ENCODE measurements at regions not wholly inside any gene's neighbourhood (a gene's known extent, or its start where the extent isn't known, plus 50 kb on each side); places are given as distances from the start of the nearest gene placed in this dataset.

DNA sequence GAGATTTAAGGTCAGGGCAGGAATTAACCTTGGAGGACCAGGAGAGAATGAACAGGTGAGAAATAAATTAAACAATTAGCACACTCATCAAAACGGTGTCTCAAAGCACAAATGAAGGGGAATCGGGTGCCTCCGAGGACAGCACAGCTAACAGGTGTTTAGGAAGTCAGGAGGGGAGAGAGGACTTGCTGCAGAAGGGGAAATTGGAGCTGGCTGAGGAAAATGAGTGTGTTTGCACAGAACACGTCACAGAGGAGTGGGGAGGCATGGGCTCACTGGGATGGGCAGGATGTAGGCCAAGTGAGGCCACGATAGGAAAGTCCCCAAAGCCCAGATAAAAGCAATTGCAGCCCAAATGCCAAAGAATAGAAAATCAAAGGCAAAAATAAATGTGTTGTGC is 121.7 kb downstream of the ZNF664 start:
- no peak for DNase-seq (ENCODE audit: extremely low read depth in 1 of 2, low read depth in 1 of 2)

- DNase-seq (ENCODE audit: extremely low read depth in 1 of 2, low read depth in 1 of 2): no peak
Measured at GRCh38 chr12:124096109-124096508, 123.1 kb downstream of the ZNF664 start.

- no peak for DNase-seq (ENCODE audit: extremely low read depth in 1 of 2, low read depth in 1 of 2)
Measured at GRCh38 chr12:124096869-124097434, 123.9 kb downstream of the ZNF664 start.

- no peak for DNase-seq (ENCODE audit: extremely low read depth in 1 of 2, low read depth in 1 of 2)
Measured at GRCh38 chr12:124097701-124098100, 124.7 kb downstream of the ZNF664 start.

- no peak for DNase-seq (ENCODE audit: extremely low read depth in 1 of 2, low read depth in 1 of 2)
Measured at GRCh38 chr12:124098101-124098757, 125.2 kb downstream of the ZNF664 start.

DNA sequence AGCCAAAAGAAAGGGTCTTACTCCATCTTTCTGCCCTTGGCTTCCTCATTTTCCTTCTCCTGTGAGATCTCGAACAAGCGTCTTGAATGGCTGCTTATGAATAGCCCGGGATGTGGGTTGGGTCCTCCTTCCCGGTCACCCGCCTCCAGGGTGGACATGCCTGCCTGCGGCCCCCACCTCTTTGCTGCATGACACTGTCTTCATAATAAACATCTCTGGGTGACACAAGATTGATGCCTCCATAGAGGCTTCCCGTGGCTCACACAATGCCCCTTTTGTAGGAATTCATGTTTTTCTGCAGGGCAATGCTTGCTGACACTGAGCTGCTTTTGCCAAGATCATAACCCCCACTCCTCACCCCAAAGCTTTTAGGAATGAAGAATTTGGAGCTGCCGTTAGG is 125.9 kb downstream of the ZNF664 start:
- no peak for DNase-seq (ENCODE audit: extremely low read depth in 1 of 2, low read depth in 1 of 2)

- DNase-seq (ENCODE audit: extremely low read depth in 1 of 2, low read depth in 1 of 2): no peak
Measured at GRCh38 chr12:124099661-124100060, 126.6 kb downstream of the ZNF664 start.

DNA sequence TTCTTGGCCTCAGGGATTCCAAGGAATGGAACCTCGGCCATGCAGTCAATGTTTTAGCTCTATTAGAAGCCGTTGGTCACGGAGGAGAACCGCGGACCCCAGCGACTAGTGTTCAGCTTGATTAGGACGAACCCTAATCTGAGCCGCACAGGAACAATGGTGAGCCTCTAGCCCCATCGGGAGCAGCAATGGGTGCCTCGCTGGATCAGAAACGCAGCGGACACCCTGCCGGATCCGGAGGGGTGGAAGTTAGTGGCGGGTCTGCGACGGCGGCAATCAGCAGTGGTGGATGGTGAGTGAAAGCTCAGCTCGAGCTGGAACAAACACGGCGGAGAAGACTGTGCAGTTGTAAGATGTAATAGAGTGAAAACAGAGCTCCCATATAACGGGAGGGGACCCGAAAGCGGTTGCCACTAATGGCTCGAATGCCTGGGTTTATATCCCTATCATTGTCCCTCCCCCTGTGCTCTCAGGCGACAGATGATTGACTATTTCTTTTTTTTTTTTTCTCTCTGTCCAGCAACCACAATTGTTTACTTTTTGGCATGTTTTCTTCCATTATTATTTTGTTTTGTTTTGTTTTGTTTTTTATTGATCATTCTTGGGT is 127.7 kb downstream of the ZNF664 start:
- DNase-seq (ENCODE audit: extremely low read depth in 1 of 2, low read depth in 1 of 2): no peak

DNA sequence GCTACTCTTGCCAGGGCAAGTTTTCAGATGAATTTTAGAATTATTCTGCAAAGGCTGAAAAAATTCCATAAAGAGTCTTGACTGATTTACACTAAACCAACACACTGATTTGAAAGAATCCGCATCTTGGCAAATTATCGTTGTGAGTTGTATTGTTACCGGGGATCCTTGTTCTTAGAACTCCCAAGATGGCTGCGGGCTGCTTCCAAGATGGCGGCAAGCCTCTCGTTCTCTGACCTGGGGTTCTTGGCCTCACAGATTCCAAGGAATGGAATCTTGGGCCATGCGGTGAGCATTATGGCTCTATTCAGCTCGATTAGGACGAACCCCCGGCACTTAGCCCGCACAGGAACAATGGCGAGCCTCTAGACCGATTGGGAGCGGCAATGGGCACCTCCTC is 132.5 kb downstream of the ZNF664 start:
- DNase-seq (ENCODE audit: extremely low read depth in 1 of 2, low read depth in 1 of 2): no peak

GRCh38 chr12:124107351-124107750 is 134.3 kb downstream of the ZNF664 start:
- no peak for DNase-seq (ENCODE audit: extremely low read depth in 1 of 2, low read depth in 1 of 2)

DNA sequence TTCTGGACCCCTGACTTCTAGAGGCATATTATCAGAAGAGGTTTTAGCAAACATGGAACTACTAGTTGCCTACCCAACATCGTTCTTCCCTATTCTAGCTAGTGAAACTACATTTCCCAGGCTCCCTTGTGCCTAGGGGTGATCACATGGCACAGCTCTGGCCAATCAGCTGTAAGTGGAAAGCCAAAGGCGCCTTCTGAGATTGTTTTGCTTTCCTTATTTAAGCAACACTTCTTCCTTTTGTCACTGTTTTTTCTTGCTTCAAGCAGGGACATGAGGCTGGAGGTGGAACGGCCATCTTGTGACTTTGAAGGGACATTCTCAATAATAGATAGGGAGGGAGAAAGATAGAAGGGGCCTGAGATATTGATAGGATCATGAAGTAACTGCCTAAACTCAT is 136.7 kb downstream of the ZNF664 start:
- DNase-seq (ENCODE audit: extremely low read depth in 1 of 2, low read depth in 1 of 2): no peak

DNA sequence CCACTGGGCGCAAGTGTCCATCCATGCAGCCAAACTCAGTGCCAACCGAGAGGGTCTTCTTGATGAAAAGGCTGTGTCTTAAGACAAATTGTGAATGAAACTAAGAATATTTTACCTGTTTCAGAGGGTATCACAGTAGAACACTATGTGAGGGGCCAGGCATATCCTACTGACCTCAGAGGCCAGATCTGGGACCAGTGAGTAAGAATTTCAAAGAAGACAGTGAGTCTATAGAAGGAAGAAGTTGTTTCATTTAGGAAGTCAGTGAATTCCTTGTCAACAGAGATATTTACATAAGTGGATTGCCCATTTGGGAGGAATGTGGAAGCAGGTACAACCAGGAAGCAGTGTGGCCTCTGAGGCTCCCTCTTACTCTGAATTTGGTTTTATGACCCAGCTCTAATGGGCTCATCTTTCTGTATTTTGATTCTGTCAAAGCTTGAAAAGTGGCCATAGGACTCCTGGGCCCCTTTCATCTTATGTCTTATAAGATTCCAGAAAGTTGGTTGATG is 137.4 kb downstream of the ZNF664 start:
- DNase-seq (ENCODE audit: extremely low read depth in 1 of 2, low read depth in 1 of 2): no peak

DNA sequence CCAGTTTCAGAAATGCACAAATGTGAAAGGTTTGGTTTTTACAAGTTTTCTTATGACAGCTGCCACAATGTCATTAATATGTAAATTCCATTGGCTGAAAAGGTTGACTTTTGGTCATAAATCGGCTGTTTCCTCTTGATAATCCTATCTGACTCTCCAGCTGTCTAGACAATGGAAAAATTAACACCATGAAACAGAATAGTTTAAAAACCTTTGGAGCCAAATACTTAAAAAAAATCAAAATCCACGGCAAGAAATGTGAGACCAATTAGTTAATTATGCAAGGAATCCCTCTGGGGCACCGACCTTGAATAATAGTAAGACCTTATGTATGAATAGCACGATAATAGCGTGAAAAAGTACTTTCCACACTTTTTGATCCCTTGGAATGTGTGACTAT is 138.0 kb downstream of the ZNF664 start:
- DNase-seq (ENCODE audit: extremely low read depth in 1 of 2, low read depth in 1 of 2): no peak

- DNase-seq (ENCODE audit: extremely low read depth in 1 of 2, low read depth in 1 of 2): no peak
Measured at GRCh38 chr12:124114316-124114715, 141.3 kb downstream of the ZNF664 start.

- no peak for DNase-seq (ENCODE audit: extremely low read depth in 1 of 2, low read depth in 1 of 2)
Measured at GRCh38 chr12:124115496-124115895, 142.5 kb downstream of the ZNF664 start.

DNA sequence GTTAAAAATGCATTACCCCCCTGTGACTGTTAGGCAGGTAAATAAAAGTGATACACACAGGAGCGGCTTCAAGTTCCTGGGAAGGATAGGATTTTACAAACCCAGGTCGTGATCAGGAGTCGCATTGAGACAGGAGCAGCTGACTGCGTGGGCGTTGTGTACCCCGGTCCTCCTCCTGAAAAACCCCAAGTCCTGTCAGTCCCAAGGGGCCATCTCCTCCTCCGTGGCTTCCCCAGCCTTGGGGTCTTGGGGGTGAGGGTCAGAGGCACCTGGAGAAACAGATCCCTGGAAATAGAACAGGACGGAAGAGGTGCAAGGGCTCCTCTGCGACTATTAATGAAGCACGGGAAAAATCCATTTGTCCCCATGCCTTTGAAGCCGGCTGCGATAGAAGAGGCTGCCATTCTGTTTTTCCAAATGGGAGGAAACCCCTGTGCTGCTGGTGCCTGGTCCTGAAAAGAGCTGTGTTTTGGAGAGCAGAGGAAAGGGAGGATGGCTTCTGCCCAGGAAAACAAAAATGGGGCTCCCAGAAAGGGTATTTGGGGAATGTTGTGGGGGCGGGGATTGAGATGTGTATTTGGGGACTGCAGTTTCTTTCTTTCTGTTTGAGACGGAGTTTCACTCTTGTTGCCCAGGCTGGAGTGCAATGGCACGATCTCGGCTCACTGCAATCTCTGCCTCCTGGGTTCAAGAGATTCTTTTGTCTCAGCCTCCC is 143.1 kb downstream of the ZNF664 start:
- no peak for DNase-seq (ENCODE audit: extremely low read depth in 1 of 2, low read depth in 1 of 2)

DNA sequence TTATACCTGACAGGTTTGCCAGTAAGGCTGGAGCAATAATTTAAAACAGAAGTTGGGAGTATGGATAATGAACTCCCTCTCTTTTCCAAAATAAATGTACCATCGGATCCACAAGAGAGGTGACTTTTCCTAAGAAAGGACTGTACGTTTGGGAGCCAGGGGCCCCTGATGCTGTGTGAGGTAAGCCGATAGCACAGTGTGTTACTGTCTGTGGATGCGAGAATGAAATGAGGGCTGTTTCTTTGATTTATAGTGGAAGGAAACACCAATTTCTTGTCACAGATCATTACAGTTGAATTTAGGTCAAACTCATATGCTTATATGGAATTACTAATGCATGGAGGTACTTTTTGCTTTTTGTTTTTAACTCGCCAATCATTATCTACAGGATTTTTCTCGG is 147.7 kb downstream of the ZNF664 start:
- no peak for DNase-seq (ENCODE audit: extremely low read depth in 1 of 2, low read depth in 1 of 2)

- no peak for DNase-seq (ENCODE audit: extremely low read depth in 1 of 2, low read depth in 1 of 2)
Measured at GRCh38 chr12:124122722-124123121, 149.7 kb downstream of the ZNF664 start.

DNA sequence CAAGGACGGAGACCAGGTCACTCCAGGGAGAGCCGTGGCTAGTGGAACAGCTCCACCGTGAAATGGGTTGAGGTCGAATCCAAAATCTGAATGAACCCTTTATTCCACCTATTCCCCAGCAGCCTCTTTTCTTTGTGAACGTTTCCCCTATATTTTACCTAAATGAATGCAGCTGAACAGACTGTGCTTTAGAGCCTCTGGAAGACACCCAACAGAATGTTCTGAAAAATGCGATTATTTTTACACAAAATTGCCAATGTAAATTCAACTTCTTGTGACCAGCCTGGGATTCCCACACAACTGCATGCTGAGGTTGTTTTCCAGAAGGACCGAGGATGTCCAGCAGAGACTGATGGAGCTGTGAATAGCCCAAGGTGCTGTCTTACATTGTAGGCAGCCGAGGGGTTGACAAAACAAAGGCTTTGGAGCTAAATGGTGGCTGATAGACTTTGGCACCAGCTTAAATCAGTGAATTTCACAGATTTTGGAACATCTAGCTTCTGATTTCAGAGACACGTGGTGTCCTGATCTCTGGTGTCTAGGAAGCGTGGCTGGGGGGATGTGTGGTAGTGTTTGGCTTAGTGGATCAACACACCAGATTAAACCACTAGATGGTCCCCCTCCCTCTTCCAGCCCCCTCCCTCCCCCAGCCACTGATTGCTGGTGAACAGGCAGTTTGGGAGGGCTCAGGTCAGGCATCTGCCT is 150.4 kb downstream of the ZNF664 start:
- no peak for DNase-seq (ENCODE audit: extremely low read depth in 1 of 2, low read depth in 1 of 2)

DNA sequence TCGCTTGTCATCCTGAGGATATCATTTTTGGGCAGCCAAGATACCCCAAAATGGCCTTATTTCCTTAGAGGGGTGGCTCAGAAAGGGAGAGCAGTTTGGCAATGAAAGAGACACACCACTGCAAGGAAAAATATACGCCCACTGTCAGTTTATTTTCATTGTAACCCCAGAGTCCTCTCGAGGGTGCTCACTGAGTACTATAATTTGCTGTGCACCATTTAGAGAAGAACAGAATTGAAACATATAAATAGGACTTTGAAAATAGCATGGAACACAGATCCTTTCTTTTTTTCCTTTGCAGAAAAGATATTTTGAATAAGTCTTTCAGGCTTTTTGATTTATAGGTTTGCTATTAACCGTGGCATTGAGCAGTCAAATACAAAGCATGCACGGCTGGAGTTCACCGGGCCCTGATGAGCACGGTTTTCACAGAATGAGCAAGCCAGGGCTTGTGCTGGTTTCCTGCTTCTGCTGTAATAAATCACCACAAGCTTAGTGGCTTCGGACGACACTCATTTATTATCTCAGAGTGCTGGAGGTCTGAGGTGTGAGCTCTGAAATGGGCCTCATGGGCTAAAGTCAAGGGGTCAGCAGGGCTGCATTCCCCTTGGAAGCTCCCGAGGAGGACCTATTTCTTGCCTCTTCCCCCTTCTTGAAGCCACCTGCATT is 152.3 kb downstream of the ZNF664 start:
- no peak for DNase-seq (ENCODE audit: extremely low read depth in 1 of 2, low read depth in 1 of 2)
